ENCODE measurements at regions not wholly inside any gene's neighbourhood (a gene's known extent, or its start where the extent isn't known, plus 50 kb on each side); places are given as distances from the start of the nearest gene placed in this dataset.
"Not testable (repeated sequence)": the region's sequence is repeated elsewhere in the genome, so short reads cannot be mapped to it uniquely, and the experiment has no call there.

- no peaks in the 10 kb centered on the region for H3K27me3 ChIP-seq (ENCODE audit: insufficient read depth, poor library complexity, severe bottlenecking)
- DNase-seq (ENCODE audit: low spot score) = no peak
- no peaks in the 10 kb centered on the region; the same call in 1 of the 2 replicates for H3K36me3 ChIP-seq (ENCODE audit: low read depth)
- no peaks in the 10 kb centered on the region for H3K4me1 ChIP-seq (ENCODE audit: insufficient read depth, poor library complexity, severe bottlenecking)
- H3K4me3 ChIP-seq (ENCODE audit: severe bottlenecking) = no peak overlapping the region
- H3K9me3 ChIP-seq (ENCODE audit: severe bottlenecking) = no peaks in the 10 kb centered on the region
- no peak for TF ChIP-seq CTCF (IDR thresholded peaks at IDR 0.05; ENCODE audit: poor library complexity, severe bottlenecking)
- no peak overlapping the region for H3K27ac ChIP-seq (ENCODE audit: poor library complexity, severe bottlenecking)
- no peak for ATAC-seq (ENCODE audit: low read depth)
Measured at GRCh38 chr4:95779447-95779846, 60.4 kb upstream of the PDHA2 start.

- H3K4me1 ChIP-seq (ENCODE audit: insufficient read depth, poor library complexity, severe bottlenecking) = no peaks in the 10 kb centered on the region
- TF ChIP-seq CTCF (IDR thresholded peaks at IDR 0.05; ENCODE audit: poor library complexity, severe bottlenecking) = no peak
- H3K36me3 ChIP-seq (ENCODE audit: low read depth) = no peaks in the 10 kb centered on the region; the same call in 1 of the 2 replicates
- no peaks in the 10 kb centered on the region for H3K27me3 ChIP-seq (ENCODE audit: insufficient read depth, poor library complexity, severe bottlenecking)
- ATAC-seq (ENCODE audit: low read depth) = no peak
- H3K9me3 ChIP-seq (ENCODE audit: severe bottlenecking) = no peaks in the 10 kb centered on the region
- no peak for DNase-seq (ENCODE audit: low spot score)
- no peak overlapping the region for H3K27ac ChIP-seq (ENCODE audit: poor library complexity, severe bottlenecking)
- H3K4me3 ChIP-seq (ENCODE audit: severe bottlenecking) = no peak overlapping the region
Measured at GRCh38 chr4:95778666-95779065, 61.2 kb upstream of the PDHA2 start.

- H3K27me3 ChIP-seq (ENCODE audit: insufficient read depth, poor library complexity, severe bottlenecking); H3K4me1 ChIP-seq (ENCODE audit: insufficient read depth, poor library complexity, severe bottlenecking); H3K4me3 ChIP-seq (ENCODE audit: severe bottlenecking); H3K9me3 ChIP-seq (ENCODE audit: severe bottlenecking); H3K27ac ChIP-seq (ENCODE audit: poor library complexity, severe bottlenecking); ATAC-seq (ENCODE audit: low read depth); H3K36me3 ChIP-seq (ENCODE audit: low read depth); DNase-seq (ENCODE audit: low spot score): not testable (repeated sequence)
Measured at GRCh38 chr4:95770605-95771004, 69.3 kb upstream of the PDHA2 start.

GRCh38 chr4:95764961-95765360 lies 74.9 kb upstream of the PDHA2 start:
- no peak for ATAC-seq (ENCODE audit: low read depth)
- Histone ChIP-seq H3K36me3 (ENCODE audit: low read depth) (no peaks in the 10 kb centered on the region), H3K4me1 (ENCODE audit: insufficient read depth, poor library complexity, severe bottlenecking) (peaks cover 12% of the 10 kb centered on the region), H3K4me3 (ENCODE audit: severe bottlenecking) (no peak overlapping the region), H3K27ac (ENCODE audit: poor library complexity, severe bottlenecking) (no peak overlapping the region), H3K27me3 (ENCODE audit: insufficient read depth, poor library complexity, severe bottlenecking) (peaks cover 3% of the 10 kb centered on the region), H3K9me3 (ENCODE audit: severe bottlenecking) (no peaks in the 10 kb centered on the region)
- DNase-seq (ENCODE audit: low spot score) = no peak
- no peak for TF ChIP-seq CTCF (IDR thresholded peaks at IDR 0.05; ENCODE audit: poor library complexity, severe bottlenecking)

GRCh38 chr4:95761871-95762270 lies 78.0 kb upstream of the PDHA2 start:
- no peaks in the 10 kb centered on the region for H3K9me3 ChIP-seq (ENCODE audit: severe bottlenecking)
- H3K4me1 ChIP-seq (ENCODE audit: insufficient read depth, poor library complexity, severe bottlenecking) = peaks cover 24% of the 10 kb centered on the region
- peak overlapping the region; percentile 35 for H3K27ac ChIP-seq (ENCODE audit: poor library complexity, severe bottlenecking)
- DNase-seq (ENCODE audit: low spot score) (no peak), ATAC-seq (ENCODE audit: low read depth) (peak; percentile 44)
- H3K36me3 ChIP-seq (ENCODE audit: low read depth) = no peaks in the 10 kb centered on the region
- no peak for TF ChIP-seq CTCF (IDR thresholded peaks at IDR 0.05; ENCODE audit: poor library complexity, severe bottlenecking)
- H3K27me3 ChIP-seq (ENCODE audit: insufficient read depth, poor library complexity, severe bottlenecking) = no peaks in the 10 kb centered on the region
- no peak overlapping the region for H3K4me3 ChIP-seq (ENCODE audit: severe bottlenecking)
